Loucy (cell line): ENCODE measurements at regions not wholly inside any gene's neighbourhood (a gene's known extent, or its start where the extent isn't known, plus 50 kb on each side); places are given as distances from the start of the nearest gene placed in this dataset.

Experiments used
- H2AFZ ChIP-seq: fragments of 200-600 bp; sonication (generic); 2 replicates; pipeline ENCODE4 v1.6.0; 2016; ENCODE audit warnings: antibody characterized with exemption, mild to moderate bottlenecking, low read length, moderate library complexity
- H3F3A ChIP-seq: fragments of 200-600 bp; 2 replicates; pipeline ENCODE4 v1.6.0; 2016; ENCODE audit warnings: antibody characterized with exemption, low read depth, mild to moderate bottlenecking
- H3K27me3 ChIP-seq: fragments of 200-600 bp; sonication (generic); 2 replicates; pipeline ENCODE4 v1.6.1; 2014; ENCODE audit warnings: low read length, mild to moderate bottlenecking; ENCODE audit not compliant: insufficient read depth, poor library complexity, severe bottlenecking
- H3K36me3 ChIP-seq: fragments of 200-600 bp; sonication (generic); 2 replicates; pipeline ENCODE4 v1.6.1; 2016; ENCODE audit warnings: low read length; ENCODE audit not compliant: insufficient read depth
- H3K4me1 ChIP-seq: fragments of 200-600 bp; sonication (generic); 2 replicates; pipeline ENCODE4 v1.5.1; 2014; ENCODE audit warnings: low read length, mild to moderate bottlenecking; ENCODE audit not compliant: insufficient read depth, poor library complexity, severe bottlenecking
- H3K4me2 ChIP-seq: fragments of 200-600 bp; sonication (generic); 2 replicates; pipeline ENCODE4 v1.6.0; 2014; ENCODE audit warnings: antibody characterized with exemption, low read length, low read depth, mild to moderate bottlenecking; ENCODE audit not compliant: poor library complexity, severe bottlenecking
- H3K4me3 ChIP-seq: fragments of 200-600 bp; sonication (generic); 2 replicates; pipeline ENCODE4 v1.5.1; 2014; ENCODE audit warnings: low read length, mild to moderate bottlenecking, mixed read lengths; ENCODE audit not compliant: poor library complexity, severe bottlenecking
- H3K79me2 ChIP-seq: fragments of 200-600 bp; sonication (generic); 2 replicates; pipeline ENCODE4 v1.6.1; 2014; ENCODE audit warnings: low read length; ENCODE audit not compliant: insufficient read depth
- H3K9ac ChIP-seq: fragments of 200-600 bp; sonication (generic); 2 replicates; pipeline ENCODE4 v1.6.0; 2014; ENCODE audit warnings: mild to moderate bottlenecking, low read depth, low read length, moderate library complexity; ENCODE audit not compliant: poor library complexity, severe bottlenecking
- H3K9me2 ChIP-seq: fragments of 200-600 bp; sonication (generic); replicated peaks from 2 replicates; pipeline ENCODE4 v1.6.1; 2016; ENCODE audit warnings: low read depth, low read length, mixed read lengths
- H3K9me3 ChIP-seq: fragments of 200-600 bp; sonication (generic); 2 replicates; pipeline ENCODE4 v1.6.1; 2014; ENCODE audit warnings: mild to moderate bottlenecking, antibody characterized with exemption, low read length, low read depth; ENCODE audit not compliant: insufficient read depth
- H4K20me1 ChIP-seq: fragments of 200-600 bp; sonication (generic); 2 replicates; pipeline ENCODE4 v1.6.0; 2014; ENCODE audit warnings: antibody characterized with exemption, low read length, mild to moderate bottlenecking; ENCODE audit not compliant: insufficient read depth, poor library complexity, severe bottlenecking
- EZH2phosphoT487 ChIP-seq: fragments of 200-600 bp; IDR thresholded peaks from 2 replicates; pipeline ENCODE4 v1.6.1; 2018; ENCODE audit warnings: antibody characterized with exemption, mild to moderate bottlenecking, moderate library complexity, borderline replicate concordance
- TF ChIP-seq, protein P1 (sequence below): fragments of 200-600 bp; sonication (generic); conservative IDR thresholded peaks from 2 replicates; pipeline ENCODE4 v1.5.1; 2014; ENCODE audit warnings: mild to moderate bottlenecking, antibody characterized with exemption, low read length

DNA sequence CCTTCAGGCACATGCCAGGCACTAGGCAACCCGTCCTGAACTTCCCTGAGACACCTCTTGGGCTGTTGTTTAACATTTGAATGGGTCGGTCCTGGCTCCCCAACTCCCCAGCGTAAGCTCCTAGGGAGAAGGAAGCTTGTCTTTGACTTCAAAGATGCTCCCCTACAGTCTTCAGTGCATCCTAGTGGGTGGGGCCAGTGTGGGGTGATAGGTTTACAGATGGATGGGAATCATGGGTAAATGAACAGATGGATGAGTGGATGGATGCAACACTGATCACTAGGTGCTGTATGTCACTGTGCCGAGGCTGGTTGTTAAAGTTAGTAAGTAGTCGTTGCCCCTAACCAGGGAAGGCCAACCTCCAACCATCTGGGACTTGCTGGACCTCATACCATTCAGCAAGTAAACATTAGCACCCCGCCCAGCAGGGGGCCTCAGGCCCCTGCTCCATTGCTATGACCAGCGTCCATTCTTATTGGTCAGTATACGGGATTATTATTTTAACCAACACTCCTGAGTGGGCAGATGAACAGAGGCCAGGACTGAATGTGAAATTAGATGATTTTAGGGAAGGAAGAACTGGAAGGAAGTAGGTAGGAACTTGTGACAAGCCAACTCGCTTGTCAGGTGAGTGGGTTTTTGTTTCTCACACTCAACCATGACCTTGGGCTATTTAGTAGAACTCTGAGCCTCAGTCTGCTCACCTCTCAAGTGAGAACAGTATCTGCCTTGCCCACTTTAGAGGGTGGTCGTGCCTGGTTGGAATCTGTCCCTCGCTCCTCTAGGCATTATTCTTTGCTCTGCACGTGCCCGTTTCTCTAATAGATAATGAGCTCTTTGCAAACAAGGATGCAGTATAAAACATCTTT lies 82.9 kb upstream of the FOXP4 start:
- Histone ChIP-seq H3K9me2 (no peaks in the 10 kb centered on the region), H4K20me1 (no peaks in the 10 kb centered on the region), H3K79me2 (no peaks in the 10 kb centered on the region), H2AFZ (0 out of 2 replicates have a peak overlapping the region, but pooled peaks have one; percentile 7), H3K4me1 (peaks cover 6% of the 10 kb centered on the region), H3K36me3 (no peaks in the 10 kb centered on the region), H3K27me3 (no peaks in the 10 kb centered on the region), H3K4me2 (no peak overlapping the region), H3K9me3 (no peaks in the 10 kb centered on the region), H3F3A (no peaks in the 10 kb centered on the region), H3K9ac (no peak overlapping the region), H3K4me3 (no peak overlapping the region)
- no peak for TF ChIP-seq EZH2phosphoT487
- TF ChIP-seq, protein P1, sequence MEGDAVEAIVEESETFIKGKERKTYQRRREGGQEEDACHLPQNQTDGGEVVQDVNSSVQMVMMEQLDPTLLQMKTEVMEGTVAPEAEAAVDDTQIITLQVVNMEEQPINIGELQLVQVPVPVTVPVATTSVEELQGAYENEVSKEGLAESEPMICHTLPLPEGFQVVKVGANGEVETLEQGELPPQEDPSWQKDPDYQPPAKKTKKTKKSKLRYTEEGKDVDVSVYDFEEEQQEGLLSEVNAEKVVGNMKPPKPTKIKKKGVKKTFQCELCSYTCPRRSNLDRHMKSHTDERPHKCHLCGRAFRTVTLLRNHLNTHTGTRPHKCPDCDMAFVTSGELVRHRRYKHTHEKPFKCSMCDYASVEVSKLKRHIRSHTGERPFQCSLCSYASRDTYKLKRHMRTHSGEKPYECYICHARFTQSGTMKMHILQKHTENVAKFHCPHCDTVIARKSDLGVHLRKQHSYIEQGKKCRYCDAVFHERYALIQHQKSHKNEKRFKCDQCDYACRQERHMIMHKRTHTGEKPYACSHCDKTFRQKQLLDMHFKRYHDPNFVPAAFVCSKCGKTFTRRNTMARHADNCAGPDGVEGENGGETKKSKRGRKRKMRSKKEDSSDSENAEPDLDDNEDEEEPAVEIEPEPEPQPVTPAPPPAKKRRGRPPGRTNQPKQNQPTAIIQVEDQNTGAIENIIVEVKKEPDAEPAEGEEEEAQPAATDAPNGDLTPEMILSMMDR: peak; percentile 79

DNA sequence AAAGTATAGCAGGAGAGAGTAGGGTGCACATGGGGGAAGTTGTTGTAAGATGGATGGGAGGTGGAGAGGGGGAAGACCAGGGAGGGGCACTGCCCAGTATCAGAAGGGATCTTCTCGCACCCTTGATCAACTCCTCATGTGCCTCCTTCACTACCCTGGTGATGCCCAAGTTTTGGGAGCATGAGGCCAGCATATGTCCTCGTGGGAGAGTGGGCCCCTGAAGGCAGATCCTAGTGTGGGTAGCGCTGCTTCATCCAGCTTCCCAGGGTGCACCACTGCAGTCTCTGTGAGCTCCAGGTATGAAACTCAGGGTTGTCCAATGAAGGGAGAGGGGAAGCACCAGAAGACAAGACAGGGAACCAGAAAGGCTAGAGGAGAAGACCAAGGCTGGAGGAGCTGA lies 82.2 kb upstream of the FOXP4 start:
- H3K9me2 ChIP-seq: no peaks in the 10 kb centered on the region
- no peaks in the 10 kb centered on the region for H4K20me1 ChIP-seq
- H3K4me1 ChIP-seq: peaks cover 5% of the 10 kb centered on the region
- H3K9me3 ChIP-seq: no peaks in the 10 kb centered on the region
- no peaks in the 10 kb centered on the region for H3F3A ChIP-seq
- H3K36me3 ChIP-seq: no peaks in the 10 kb centered on the region
- TF ChIP-seq EZH2phosphoT487: no peak
- TF ChIP-seq, protein P1: no peak
- no peak overlapping the region for H3K4me2 ChIP-seq
- H2AFZ ChIP-seq: no peak overlapping the region
- no peaks in the 10 kb centered on the region for H3K27me3 ChIP-seq
- no peaks in the 10 kb centered on the region for H3K79me2 ChIP-seq
- no peak overlapping the region for H3K9ac ChIP-seq
- no peak overlapping the region for H3K4me3 ChIP-seq

GRCh38 chr6:41464481-41464880 lies 81.7 kb upstream of the FOXP4 start:
- Histone ChIP-seq H2AFZ (no peak overlapping the region), H3K9ac (no peak overlapping the region), H3K27me3 (no peaks in the 10 kb centered on the region), H3K4me2 (no peak overlapping the region), H3K36me3 (no peaks in the 10 kb centered on the region), H3K79me2 (no peaks in the 10 kb centered on the region), H4K20me1 (no peaks in the 10 kb centered on the region), H3K9me2 (no peaks in the 10 kb centered on the region), H3F3A (no peaks in the 10 kb centered on the region), H3K4me1 (peaks cover 5% of the 10 kb centered on the region), H3K4me3 (no peak overlapping the region), H3K9me3 (no peaks in the 10 kb centered on the region)
- no peak for TF ChIP-seq EZH2phosphoT487
- TF ChIP-seq, protein P1: no peak
